ENCODE measurements at regions not wholly inside any gene's neighbourhood (a gene's known extent, or its start where the extent isn't known, plus 50 kb on each side); places are given as distances from the start of the nearest gene placed in this dataset.

DNA sequence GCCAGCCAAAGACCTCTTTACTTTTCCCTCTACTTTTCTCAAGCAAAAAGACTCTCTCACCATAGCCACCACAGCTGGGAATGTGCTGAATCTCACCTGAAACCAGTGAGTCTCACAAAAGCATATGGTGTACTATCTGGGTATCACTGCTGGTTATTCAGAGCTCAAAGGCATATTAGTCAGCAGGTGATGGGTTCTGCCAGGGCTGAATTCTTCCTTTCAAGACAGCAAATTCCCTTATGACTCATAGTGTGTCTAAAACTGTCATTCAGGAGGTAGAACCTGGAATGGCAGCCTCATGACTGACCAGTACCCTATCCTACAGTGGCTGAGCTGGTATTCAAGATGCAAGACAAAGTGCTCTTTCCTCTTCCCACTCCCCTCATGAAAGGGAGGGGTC is 2859.1 kb downstream of the PCDH9 start:
- no peak for DNase-seq

DNA sequence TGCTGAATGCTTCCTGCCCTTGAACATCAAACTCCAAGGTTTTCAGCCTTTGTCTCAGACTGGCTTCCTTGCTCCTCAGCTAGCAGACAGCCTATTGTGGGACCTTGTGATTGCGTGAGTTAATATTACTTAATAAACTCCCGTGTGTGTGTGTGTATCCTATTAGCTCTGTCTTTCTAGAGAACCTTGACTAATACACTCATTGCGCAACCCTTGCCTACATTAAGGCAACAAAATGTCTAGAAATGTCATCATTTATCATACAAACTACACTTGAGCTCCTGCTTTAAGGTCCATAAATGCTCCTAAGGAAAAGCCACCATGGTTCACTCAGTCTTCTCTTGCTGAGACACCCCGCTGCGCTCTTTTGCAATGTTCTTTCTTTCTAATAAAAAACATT is 2861.0 kb downstream of the PCDH9 start:
- DNase-seq = no peak

- DNase-seq = no peak
Measured at GRCh38 chr13:64362564-64362963, 2867.6 kb downstream of the PCDH9 start.

DNA sequence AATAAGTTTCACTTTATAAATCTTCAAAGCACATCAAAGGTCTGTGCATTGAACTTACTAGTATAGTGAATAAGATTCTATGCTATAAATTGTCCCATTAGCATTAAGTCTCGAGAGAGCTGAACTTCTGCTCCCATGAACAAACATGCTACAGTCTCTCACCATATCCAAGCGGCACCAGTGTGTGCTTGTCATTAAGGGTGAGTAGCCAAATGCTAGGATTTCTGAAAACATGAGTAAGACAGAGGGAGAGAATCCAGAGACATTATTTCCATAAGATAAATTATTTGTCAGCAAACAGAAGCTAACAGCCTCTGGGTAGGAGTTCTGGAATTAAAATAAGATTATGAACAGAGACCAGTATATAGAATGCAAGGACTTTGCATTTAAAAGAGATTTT is 2882.5 kb downstream of the PCDH9 start:
- DNase-seq = no peak

DNA sequence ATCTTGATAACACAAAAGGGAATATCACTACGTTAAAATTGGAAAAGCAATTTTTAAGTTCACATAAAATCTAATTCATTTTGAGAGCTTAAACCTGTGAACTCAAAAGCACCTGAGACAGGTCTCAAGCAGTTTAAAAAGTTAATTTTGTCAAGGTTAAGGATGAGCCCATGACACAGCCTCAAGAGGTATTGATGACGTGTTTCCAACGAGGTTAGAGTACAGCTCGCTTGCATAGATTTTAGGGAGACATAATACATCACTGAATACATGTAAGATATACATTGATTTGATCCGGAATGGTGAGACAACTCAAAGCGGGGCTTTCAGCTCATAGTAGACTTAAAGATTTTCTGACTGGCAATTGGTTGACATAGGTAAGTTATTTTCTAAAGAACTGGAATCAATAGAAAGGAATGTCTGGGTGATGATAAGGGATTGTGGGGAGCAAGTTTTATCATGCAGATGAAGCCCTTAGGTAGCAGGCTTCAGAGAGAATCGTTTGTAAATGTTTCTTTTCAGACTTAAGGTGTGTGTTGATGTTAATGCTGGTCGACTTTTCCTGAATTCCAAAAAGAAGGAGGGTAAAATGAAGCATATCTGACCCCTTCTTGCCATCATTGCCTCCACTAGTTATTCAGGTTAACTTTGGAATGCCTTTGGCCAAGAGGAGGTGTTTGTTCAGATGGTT is 2890.6 kb downstream of the PCDH9 start:
- DNase-seq = no peak

GRCh38 chr13:64338671-64339070 is 2891.5 kb downstream of the PCDH9 start:
- no peak for DNase-seq

- DNase-seq = no peak
Measured at GRCh38 chr13:64333888-64334287, 2896.2 kb downstream of the PCDH9 start.

DNA sequence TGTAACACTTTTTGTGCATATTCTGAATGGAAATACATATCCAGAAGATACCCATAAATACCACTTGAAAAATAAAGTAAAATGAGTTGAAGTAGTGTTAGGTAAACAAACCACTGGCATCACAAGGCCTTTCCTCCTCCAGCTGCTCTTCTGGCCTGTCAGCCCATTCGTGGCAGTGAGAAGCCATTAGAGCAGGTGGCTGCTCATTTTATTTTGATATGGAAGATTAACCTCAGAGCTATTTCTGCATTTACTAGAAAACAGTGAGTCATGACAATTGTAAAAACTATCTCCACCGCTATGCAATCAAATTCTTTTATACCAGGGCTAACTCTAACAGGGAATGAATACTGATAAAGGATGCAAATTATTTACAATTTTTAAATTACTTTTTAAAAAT is 2898.1 kb downstream of the PCDH9 start:
- no peak for DNase-seq

- DNase-seq = no peak
Measured at GRCh38 chr13:64327505-64328194, 2902.5 kb downstream of the PCDH9 start.

GRCh38 chr13:64314331-64314730 is 2898.7 kb upstream of the PCDH20 start:
- DNase-seq = no peak

DNA sequence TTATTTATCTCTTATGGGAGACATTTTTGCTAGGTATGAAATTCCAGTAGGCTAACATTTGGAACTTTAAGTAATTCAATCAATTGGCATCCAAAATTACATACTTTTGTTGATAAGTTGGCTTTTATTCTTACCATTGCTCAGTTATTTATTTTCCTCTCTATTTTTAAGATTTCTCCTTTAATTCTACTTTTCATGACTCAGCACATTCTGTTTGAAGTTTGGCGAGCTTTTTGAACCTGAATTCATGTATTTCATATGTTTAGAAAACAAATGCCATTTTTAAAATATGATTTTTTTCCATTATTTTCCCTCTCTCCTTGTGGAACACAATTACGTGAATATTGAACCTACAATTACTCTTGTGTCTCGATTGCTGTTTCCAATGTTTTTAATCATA is 2896.3 kb upstream of the PCDH20 start:
- no peak for DNase-seq

DNA sequence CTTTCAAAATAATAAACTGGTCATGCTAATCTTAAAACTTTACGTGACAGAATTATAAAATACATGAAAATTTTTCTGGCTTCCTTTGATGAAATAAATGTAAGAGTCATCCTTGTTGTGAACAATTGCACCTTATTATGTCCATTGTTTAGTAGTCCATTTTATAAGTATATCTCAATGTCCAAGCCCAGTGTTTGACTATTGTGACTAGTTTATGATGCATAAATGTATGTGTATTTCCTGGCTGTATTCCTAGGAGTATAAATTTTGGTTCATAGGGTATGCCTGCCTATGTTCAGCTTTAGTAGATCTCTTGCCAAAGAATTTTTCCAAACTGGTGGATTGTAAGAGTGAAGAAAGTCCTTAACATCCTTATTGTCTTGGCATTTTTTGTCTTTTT is 2895.5 kb upstream of the PCDH20 start:
- DNase-seq = no peak

DNA sequence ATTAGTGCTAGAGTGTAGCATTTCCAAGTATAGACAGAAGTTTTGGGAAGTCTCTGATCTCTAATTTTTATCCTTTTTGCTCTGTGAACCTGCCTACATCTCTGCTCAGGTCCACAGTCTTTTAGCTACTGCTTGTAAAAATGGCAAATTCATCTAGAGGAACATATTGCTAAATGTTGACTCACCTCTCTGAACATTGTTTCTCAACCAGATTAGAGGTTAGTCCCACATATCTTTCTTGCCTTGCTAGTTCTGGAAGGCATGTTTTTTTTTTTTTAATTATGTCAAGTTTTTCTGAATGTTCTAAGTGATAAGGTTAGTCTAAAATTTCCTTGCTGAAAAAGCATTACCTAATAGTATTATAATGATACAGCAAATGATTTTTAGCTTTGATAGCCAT is 2889.6 kb upstream of the PCDH20 start:
- DNase-seq = no peak

GRCh38 chr13:64300239-64300638 is 2884.6 kb upstream of the PCDH20 start:
- no peak for DNase-seq

- DNase-seq = no peak
Measured at GRCh38 chr13:64293923-64294322, 2878.3 kb upstream of the PCDH20 start.

DNA sequence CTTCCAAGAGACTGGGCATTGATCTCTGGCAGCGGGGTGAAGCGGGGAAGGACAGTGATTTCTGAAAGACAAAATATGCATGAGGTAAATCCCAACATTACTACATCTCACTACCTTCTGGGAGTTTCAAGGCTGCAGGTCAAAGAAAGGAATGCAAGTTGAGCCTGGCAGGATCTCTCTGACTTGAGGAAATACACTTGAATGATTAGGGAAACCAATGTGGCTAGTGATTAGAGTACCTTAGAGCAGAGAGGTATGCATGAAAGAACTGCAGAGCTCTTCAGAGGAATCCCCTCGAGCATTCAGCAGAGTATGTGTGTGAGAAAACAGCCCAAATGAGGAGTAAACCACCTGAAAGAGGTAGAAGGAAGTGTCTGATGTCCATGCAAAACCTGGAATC is 2874.1 kb upstream of the PCDH20 start:
- DNase-seq = no peak

- DNase-seq = no peak
Measured at GRCh38 chr13:64283926-64284325, 2868.3 kb upstream of the PCDH20 start.

GRCh38 chr13:64278493-64278892 is 2862.8 kb upstream of the PCDH20 start:
- no peak for DNase-seq

- DNase-seq = no peak
Measured at GRCh38 chr13:64277097-64277496, 2861.4 kb upstream of the PCDH20 start.

DNA sequence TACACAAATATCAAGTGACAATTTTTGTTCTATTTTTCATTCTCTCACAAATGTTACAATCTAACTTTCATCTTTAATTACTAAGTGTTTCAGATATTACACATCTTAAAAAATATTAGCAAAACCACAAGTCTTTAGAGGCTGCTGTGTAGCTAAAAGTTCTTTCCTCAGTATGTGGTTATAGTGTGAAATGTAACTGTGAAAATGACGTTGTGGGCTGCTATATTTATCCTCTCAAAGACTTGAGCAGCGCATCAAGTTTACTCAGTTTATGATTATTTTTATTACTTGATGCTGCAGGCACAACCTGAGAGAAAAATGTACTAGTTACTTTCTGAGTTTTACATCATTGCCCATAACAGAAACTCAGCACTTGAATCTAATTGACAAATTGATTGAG is 2860.6 kb upstream of the PCDH20 start:
- no peak for DNase-seq

DNA sequence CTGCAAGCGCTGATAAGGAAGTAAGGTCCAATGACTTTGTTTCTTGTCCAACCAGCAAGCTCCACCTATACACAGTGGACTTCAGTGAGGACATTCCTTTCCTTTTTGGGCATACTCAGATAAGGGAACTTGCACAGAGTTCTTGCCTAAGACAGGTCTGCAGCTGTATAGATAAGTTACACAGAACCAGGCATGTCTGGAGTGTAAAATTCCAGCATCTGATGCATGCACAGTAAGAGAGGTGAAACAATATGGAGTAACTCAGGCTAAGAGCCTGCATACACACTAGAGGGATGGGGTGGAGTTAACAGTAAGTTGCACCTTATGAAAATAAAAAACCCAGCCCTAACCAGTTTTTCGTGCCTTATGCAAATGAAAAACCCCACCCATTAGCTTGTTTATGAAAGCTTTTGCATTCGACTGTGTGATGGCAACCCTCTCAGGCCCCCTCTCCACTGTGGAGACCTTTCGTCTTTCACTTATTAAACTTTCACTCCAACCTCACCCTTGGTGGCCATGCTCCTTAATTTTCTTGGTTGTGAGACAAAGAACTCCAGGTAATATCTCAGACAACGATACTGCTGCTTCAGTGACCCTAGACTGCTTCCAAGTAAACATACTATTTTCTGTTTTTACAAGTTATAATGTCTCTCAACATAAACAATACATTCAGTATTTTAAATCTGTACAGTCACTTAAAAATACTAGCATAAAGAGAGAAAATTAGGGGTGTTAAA is 2859.0 kb upstream of the PCDH20 start:
- no peak for DNase-seq

- DNase-seq = no peak
Measured at GRCh38 chr13:64273780-64274179, 2858.1 kb upstream of the PCDH20 start.

DNA sequence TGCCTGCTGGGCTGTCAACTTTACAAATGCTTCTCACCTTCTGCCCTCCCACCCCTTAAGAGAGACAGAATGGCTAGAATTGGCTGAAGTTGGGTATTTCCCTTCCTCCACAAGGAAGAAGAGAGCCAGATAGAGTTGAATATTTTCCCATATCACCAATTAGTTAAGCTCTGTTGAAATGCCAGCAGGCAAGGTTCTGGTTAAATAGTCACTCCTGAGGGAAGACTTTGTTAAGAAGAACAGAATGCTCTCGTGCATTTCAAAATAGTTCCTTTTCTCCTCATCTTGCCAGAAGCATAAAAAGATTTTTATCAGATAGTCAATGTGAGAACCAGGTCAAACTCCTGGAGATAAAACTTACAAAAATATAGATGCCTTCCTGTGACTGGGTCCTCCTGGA is 2857.0 kb upstream of the PCDH20 start:
- DNase-seq = no peak

DNA sequence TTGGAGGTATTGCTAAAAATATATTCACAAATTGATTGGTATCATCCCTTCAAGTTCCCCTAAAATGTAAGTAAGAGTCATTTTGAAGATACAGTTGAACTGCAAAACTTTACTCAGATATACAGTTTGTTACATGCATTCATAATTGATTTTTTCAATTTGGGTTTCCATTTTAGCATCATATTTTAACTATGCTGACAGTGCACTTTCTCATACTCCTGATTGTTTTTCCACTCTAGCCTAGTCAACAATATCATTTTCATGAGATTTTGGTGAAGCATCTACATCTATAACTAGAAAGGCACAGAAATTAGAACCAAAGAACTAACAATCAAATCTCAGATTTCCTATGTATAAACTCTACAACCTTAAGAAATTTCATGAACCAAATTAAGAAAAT is 2850.4 kb upstream of the PCDH20 start:
- DNase-seq = no peak

Data from T-helper 1 cell (primary cell).